ENCODE measurements at regions not wholly inside any gene's neighbourhood (a gene's known extent, or its start where the extent isn't known, plus 50 kb on each side); places are given as distances from the start of the nearest gene placed in this dataset.

DNA sequence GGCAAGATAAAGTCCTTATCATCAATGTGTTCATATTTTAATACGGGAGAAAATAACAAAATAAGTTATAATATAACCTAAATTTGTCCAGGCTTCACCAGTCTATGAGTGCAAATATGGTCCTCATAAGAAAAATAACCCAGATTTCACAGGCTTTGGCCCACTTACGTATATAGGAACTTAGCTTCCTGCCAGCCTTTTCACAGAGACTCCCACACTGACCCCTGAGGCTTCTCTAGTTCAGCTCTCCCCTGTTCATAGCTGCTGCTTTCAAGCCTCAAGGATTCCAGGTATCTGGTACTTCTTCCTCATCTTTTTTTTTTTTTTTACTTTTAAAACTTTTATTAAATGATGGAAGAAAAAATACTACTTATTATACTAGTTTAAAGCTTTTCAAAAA, 74.9 kb upstream of the PELI1 start:
- no peaks in the 10 kb centered on the region for H3K79me1 ChIP-seq (ENCODE audit: low read length)
- no peak overlapping the region for H4K5ac ChIP-seq (ENCODE audit: low read length)
- no peaks in the 10 kb centered on the region for H3K36me3 ChIP-seq (ENCODE audit: control insufficient read depth, insufficient read depth, low read length)
- no peak overlapping the region for H2BK5ac ChIP-seq (ENCODE audit: low read length)
- no peak overlapping the region for H3K27ac ChIP-seq (ENCODE audit: low read depth, low read length)
- no peak overlapping the region for H2AK5ac ChIP-seq (ENCODE audit: low read length)
- no peak overlapping the region for H4K8ac ChIP-seq (ENCODE audit: low read depth, low read length)
- H3K4me1 ChIP-seq (ENCODE audit: control insufficient read depth, low read depth, low read length) = peaks cover 6% of the 10 kb centered on the region
- H3K23ac ChIP-seq (ENCODE audit: low read length) = no peak overlapping the region
- no peaks in the 10 kb centered on the region for H3K79me2 ChIP-seq (ENCODE audit: control insufficient read depth, insufficient read depth, low read length)
- no peak for DNase-seq
- no peak overlapping the region for H3K9ac ChIP-seq (ENCODE audit: low read length)
- no peak overlapping the region for H2BK120ac ChIP-seq (ENCODE audit: low read depth, low read length)
- H3K18ac ChIP-seq (ENCODE audit: low read length) = no peak overlapping the region
- H3K4me3 ChIP-seq (ENCODE audit: low read length) = no peak overlapping the region
- no CpG with 5 or more reads among the region's 2 CpGs for WGBS (ENCODE audit: extremely low coverage, insufficient coverage, low lambda C conversion rate)
- no peak overlapping the region for H3K4me2 ChIP-seq (ENCODE audit: low read length)
- H3K27me3 ChIP-seq (ENCODE audit: insufficient read depth, low read length, poor library complexity) = no peaks in the 10 kb centered on the region
- no peak overlapping the region for H2BK15ac ChIP-seq (replicated peaks; ENCODE audit: low read depth)
- no peak overlapping the region for H3K4ac ChIP-seq (ENCODE audit: low read depth, low read length)
- no peak overlapping the region for H3K56ac ChIP-seq (ENCODE audit: low read length)

DNA sequence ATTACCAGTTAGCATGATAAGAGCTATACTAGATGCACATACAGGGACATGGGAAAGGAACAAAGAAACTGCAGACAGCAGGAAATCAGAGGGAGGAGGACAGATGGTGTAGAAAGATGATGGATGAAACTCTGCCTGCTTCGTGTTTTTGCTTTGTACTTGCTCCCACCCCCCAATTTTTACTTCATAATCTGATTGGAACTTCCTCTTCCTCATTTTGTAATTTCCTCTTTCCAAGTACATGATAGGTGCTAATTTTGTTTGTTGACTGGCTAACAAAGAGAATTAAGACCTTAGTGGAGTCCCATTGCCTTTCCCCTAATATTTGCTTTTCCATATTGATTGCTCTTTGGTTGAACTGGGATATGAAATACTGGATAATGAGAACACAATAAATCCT, 76.0 kb upstream of the PELI1 start:
- Histone ChIP-seq H3K4me3 (ENCODE audit: low read length) (no peak overlapping the region), H3K4me1 (ENCODE audit: control insufficient read depth, low read depth, low read length) (peaks cover 6% of the 10 kb centered on the region), H3K4me2 (ENCODE audit: low read length) (no peak overlapping the region), H3K36me3 (ENCODE audit: control insufficient read depth, insufficient read depth, low read length) (no peaks in the 10 kb centered on the region), H4K8ac (ENCODE audit: low read depth, low read length) (no peak overlapping the region), H3K79me1 (ENCODE audit: low read length) (no peaks in the 10 kb centered on the region), H3K4ac (ENCODE audit: low read depth, low read length) (no peak overlapping the region), H3K27ac (ENCODE audit: low read depth, low read length) (no peak overlapping the region), H3K27me3 (ENCODE audit: insufficient read depth, low read length, poor library complexity) (no peaks in the 10 kb centered on the region), H2BK15ac (replicated peaks; ENCODE audit: low read depth) (no peak overlapping the region), H2BK5ac (ENCODE audit: low read length) (no peak overlapping the region), H4K5ac (ENCODE audit: low read length) (no peak overlapping the region), H3K9ac (ENCODE audit: low read length) (no peak overlapping the region), H2AK5ac (ENCODE audit: low read length) (no peak overlapping the region), H3K18ac (ENCODE audit: low read length) (no peak overlapping the region), H3K79me2 (ENCODE audit: control insufficient read depth, insufficient read depth, low read length) (no peaks in the 10 kb centered on the region), H3K56ac (ENCODE audit: low read length) (no peak overlapping the region), H2BK120ac (ENCODE audit: low read depth, low read length) (no peak overlapping the region), H3K23ac (ENCODE audit: low read length) (no peak overlapping the region)
- WGBS (ENCODE audit: extremely low coverage, insufficient coverage, low lambda C conversion rate) = no CpG with 5 or more reads among the region's 1 CpG
- DNase-seq = no peak

DNA sequence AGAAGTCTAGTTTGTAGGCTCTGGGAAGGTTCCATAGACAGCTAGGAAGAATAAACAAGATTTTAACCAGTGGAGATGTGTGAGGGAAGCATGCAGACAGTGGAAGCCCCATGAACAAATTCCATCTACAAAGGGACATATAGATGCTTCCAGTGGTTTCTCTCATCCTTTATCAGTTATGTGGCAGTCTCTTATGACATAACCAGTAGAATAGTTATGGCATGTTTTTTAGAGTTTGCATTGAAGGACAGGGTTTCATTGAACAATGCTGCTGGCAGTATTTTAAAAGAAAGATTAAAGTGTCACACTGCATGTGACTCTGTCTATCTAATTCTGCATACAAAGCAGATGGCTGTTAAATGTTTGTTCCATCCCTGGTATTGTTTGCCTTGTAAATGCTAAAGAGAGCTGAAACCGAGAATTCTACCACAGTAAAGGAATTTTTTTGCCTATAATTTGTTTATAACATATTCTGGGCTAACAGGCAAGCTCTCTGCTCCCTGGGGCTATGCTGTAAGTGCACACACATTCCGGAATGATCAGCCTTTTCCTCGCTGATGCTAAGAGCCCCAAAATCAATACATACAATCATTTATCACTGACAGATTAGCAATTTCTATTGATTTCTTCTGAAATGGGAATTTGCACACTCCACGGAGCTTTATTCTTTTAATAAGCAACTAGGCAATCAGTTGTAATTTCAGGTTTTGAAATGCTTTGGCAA, 76.8 kb upstream of the PELI1 start:
- Histone ChIP-seq H4K5ac (ENCODE audit: low read length) (no peak overlapping the region), H2AK5ac (ENCODE audit: low read length) (no peak overlapping the region), H2BK120ac (ENCODE audit: low read depth, low read length) (peak overlapping the region; percentile 12), H3K79me2 (ENCODE audit: control insufficient read depth, insufficient read depth, low read length) (no peaks in the 10 kb centered on the region), H3K18ac (ENCODE audit: low read length) (peak overlapping the region; percentile 87), H3K4me1 (ENCODE audit: control insufficient read depth, low read depth, low read length) (peaks cover 9% of the 10 kb centered on the region), H3K4me2 (ENCODE audit: low read length) (no peak overlapping the region), H2BK5ac (ENCODE audit: low read length) (no peak overlapping the region), H3K23ac (ENCODE audit: low read length) (no peak overlapping the region), H3K79me1 (ENCODE audit: low read length) (no peaks in the 10 kb centered on the region), H2BK15ac (replicated peaks; ENCODE audit: low read depth) (no peak overlapping the region), H3K4ac (ENCODE audit: low read depth, low read length) (no peak overlapping the region), H3K9ac (ENCODE audit: low read length) (no peak overlapping the region), H3K36me3 (ENCODE audit: control insufficient read depth, insufficient read depth, low read length) (no peaks in the 10 kb centered on the region), H4K8ac (ENCODE audit: low read depth, low read length) (no peak overlapping the region), H3K56ac (ENCODE audit: low read length) (no peak overlapping the region), H3K4me3 (ENCODE audit: low read length) (no peak overlapping the region), H3K27ac (ENCODE audit: low read depth, low read length) (no peak overlapping the region), H3K27me3 (ENCODE audit: insufficient read depth, low read length, poor library complexity) (no peaks in the 10 kb centered on the region)
- WGBS (ENCODE audit: extremely low coverage, insufficient coverage, low lambda C conversion rate) = no CpG with 5 or more reads among the region's 4 CpGs
- DNase-seq = no peak

DNA sequence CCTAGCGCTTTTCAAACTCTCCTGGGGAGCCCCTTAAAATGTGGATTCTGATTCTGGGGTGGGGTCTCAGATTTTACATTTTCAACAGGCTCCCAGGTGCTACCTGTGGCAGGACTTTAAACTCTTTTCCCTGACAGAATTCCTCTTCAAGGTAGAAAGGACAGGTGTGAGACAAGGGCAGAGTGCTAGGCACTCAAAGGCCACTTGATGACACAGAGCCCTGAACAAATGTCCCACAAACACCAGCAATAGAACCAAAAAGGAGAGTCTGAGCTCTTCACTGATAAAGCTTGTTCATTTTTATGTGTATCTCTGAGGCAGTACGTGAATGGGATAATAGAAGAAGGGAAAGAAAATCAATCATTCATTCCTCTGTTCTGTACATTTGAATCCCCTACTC, 77.7 kb upstream of the PELI1 start:
- Histone ChIP-seq H3K23ac (ENCODE audit: low read length) (no peak overlapping the region), H3K4me1 (ENCODE audit: control insufficient read depth, low read depth, low read length) (peaks cover 9% of the 10 kb centered on the region), H4K8ac (ENCODE audit: low read depth, low read length) (no peak overlapping the region), H2BK15ac (replicated peaks; ENCODE audit: low read depth) (no peak overlapping the region), H3K27me3 (ENCODE audit: insufficient read depth, low read length, poor library complexity) (no peaks in the 10 kb centered on the region), H3K4me3 (ENCODE audit: low read length) (no peak overlapping the region), H3K79me1 (ENCODE audit: low read length) (no peaks in the 10 kb centered on the region), H3K79me2 (ENCODE audit: control insufficient read depth, insufficient read depth, low read length) (no peaks in the 10 kb centered on the region), H2BK120ac (ENCODE audit: low read depth, low read length) (peak overlapping the region; percentile 36), H3K18ac (ENCODE audit: low read length) (no peak overlapping the region), H3K4me2 (ENCODE audit: low read length) (no peak overlapping the region), H3K9ac (ENCODE audit: low read length) (no peak overlapping the region), H2BK5ac (ENCODE audit: low read length) (no peak overlapping the region), H4K5ac (ENCODE audit: low read length) (no peak overlapping the region), H3K56ac (ENCODE audit: low read length) (no peak overlapping the region), H3K27ac (ENCODE audit: low read depth, low read length) (no peak overlapping the region), H3K4ac (ENCODE audit: low read depth, low read length) (no peak overlapping the region), H2AK5ac (ENCODE audit: low read length) (no peak overlapping the region), H3K36me3 (ENCODE audit: control insufficient read depth, insufficient read depth, low read length) (no peaks in the 10 kb centered on the region)
- no peak for DNase-seq
- WGBS (ENCODE audit: extremely low coverage, insufficient coverage, low lambda C conversion rate) = no CpG with 5 or more reads among the region's 2 CpGs

DNA sequence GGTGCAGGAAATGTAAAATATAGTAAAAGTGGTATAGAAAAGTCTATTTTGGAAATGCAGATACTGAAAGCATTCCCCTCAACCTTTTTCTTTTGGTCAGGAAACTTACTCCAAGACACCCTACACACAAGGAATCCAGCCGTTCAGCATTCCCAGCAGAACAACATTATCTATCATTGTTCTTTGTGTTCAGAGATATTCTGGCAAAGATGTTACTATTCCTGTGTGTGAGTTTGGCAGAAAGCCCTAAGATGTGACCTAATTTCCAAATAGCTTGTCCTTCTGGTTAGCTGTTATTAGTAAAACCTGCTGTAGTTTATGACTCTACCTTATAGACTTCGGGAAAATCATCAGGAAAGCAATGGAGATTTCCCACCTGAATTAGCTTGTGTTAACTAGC, 78.1 kb upstream of the PELI1 start:
- H3K4me3 ChIP-seq (ENCODE audit: low read length) = no peak overlapping the region
- no peak overlapping the region for H3K9ac ChIP-seq (ENCODE audit: low read length)
- DNase-seq = no peak
- H4K5ac ChIP-seq (ENCODE audit: low read length) = no peak overlapping the region
- H3K79me2 ChIP-seq (ENCODE audit: control insufficient read depth, insufficient read depth, low read length) = no peaks in the 10 kb centered on the region
- H2AK5ac ChIP-seq (ENCODE audit: low read length) = no peak overlapping the region
- H3K79me1 ChIP-seq (ENCODE audit: low read length) = no peaks in the 10 kb centered on the region
- peaks cover 9% of the 10 kb centered on the region for H3K4me1 ChIP-seq (ENCODE audit: control insufficient read depth, low read depth, low read length)
- no peak overlapping the region for H3K4ac ChIP-seq (ENCODE audit: low read depth, low read length)
- no peak overlapping the region for H3K4me2 ChIP-seq (ENCODE audit: low read length)
- no peak overlapping the region for H3K18ac ChIP-seq (ENCODE audit: low read length)
- H3K56ac ChIP-seq (ENCODE audit: low read length) = no peak overlapping the region
- H4K8ac ChIP-seq (ENCODE audit: low read depth, low read length) = no peak overlapping the region
- H2BK15ac ChIP-seq (replicated peaks; ENCODE audit: low read depth) = no peak overlapping the region
- H3K27ac ChIP-seq (ENCODE audit: low read depth, low read length) = no peak overlapping the region
- no peaks in the 10 kb centered on the region for H3K36me3 ChIP-seq (ENCODE audit: control insufficient read depth, insufficient read depth, low read length)
- WGBS (ENCODE audit: extremely low coverage, insufficient coverage, low lambda C conversion rate) = no CpG with 5 or more reads among the region's 2 CpGs
- H3K23ac ChIP-seq (ENCODE audit: low read length) = no peak overlapping the region
- no peak overlapping the region for H2BK120ac ChIP-seq (ENCODE audit: low read depth, low read length)
- H3K27me3 ChIP-seq (ENCODE audit: insufficient read depth, low read length, poor library complexity) = no peaks in the 10 kb centered on the region
- no peak overlapping the region for H2BK5ac ChIP-seq (ENCODE audit: low read length)

DNA sequence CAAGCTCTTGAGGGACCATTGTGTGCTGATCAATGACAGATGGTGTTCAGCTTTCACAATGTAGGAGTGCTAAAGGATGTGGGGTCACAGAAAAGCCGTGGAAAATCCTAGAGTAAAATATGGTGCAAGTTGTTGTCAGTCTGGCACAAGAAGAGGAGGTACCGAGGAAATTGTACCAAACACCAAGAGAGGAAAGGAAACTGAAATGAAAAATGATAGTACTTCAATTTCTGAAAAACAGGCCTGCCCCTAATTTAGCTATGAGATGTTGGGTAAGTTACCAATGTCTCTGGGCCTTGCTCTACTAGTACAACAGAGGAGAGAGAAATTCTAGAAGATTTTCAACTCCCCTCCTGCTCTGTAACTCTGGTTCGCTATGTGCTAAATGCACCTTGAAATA, 78.8 kb upstream of the PELI1 start:
- Histone ChIP-seq H2BK5ac (ENCODE audit: low read length) (no peak overlapping the region), H3K36me3 (ENCODE audit: control insufficient read depth, insufficient read depth, low read length) (no peaks in the 10 kb centered on the region), H3K79me2 (ENCODE audit: control insufficient read depth, insufficient read depth, low read length) (no peaks in the 10 kb centered on the region), H2BK120ac (ENCODE audit: low read depth, low read length) (no peak overlapping the region), H4K8ac (ENCODE audit: low read depth, low read length) (no peak overlapping the region), H2AK5ac (ENCODE audit: low read length) (no peak overlapping the region), H3K23ac (ENCODE audit: low read length) (no peak overlapping the region), H3K79me1 (ENCODE audit: low read length) (no peaks in the 10 kb centered on the region), H3K56ac (ENCODE audit: low read length) (no peak overlapping the region), H3K27me3 (ENCODE audit: insufficient read depth, low read length, poor library complexity) (no peaks in the 10 kb centered on the region), H3K27ac (ENCODE audit: low read depth, low read length) (no peak overlapping the region), H3K4me1 (ENCODE audit: control insufficient read depth, low read depth, low read length) (peaks cover 9% of the 10 kb centered on the region), H3K4ac (ENCODE audit: low read depth, low read length) (no peak overlapping the region), H4K5ac (ENCODE audit: low read length) (no peak overlapping the region), H3K4me2 (ENCODE audit: low read length) (no peak overlapping the region), H3K9ac (ENCODE audit: low read length) (no peak overlapping the region), H3K4me3 (ENCODE audit: low read length) (no peak overlapping the region), H3K18ac (ENCODE audit: low read length) (no peak overlapping the region), H2BK15ac (replicated peaks; ENCODE audit: low read depth) (no peak overlapping the region)
- no peak for DNase-seq
- WGBS (ENCODE audit: extremely low coverage, insufficient coverage, low lambda C conversion rate) = no CpG with 5 or more reads among the region's 3 CpGs
